Suprapubic skin (tissue), 4 donors: ENCODE measurements at regions not wholly inside any gene's neighbourhood (a gene's known extent, or its start where the extent isn't known, plus 50 kb on each side); places are given as distances from the start of the nearest gene placed in this dataset.

Source experiments
- CTCF ChIP-seq, 2 donors: fragments of 200-600 bp in 1 of 2; fragments of 450-650 bp in 1 of 2; sonication (generic) in 1 of 2; IDR thresholded peaks; one replicate each; pipeline ENCODE4 v1.5.1; 2016 to 2019; ENCODE audit warnings: antibody characterized with exemption in 2 of 2, mild to moderate bottlenecking in 1 of 2, moderate library complexity in 1 of 2
- POLR2A ChIP-seq, 2 donors: fragments of 450-650 bp; IDR thresholded peaks; one replicate each; pipeline ENCODE4 v1.6.1; 2017; ENCODE audit warnings: antibody characterized with exemption in 2 of 2, mild to moderate bottlenecking in 2 of 2, moderate library complexity in 2 of 2
- POLR2AphosphoS5 ChIP-seq, 3 donors: sonication (generic); formaldehyde crosslinking; IDR thresholded peaks; one replicate each; pipeline ENCODE4 v1.6.1; 2017; ENCODE audit warnings: antibody characterized with exemption in 3 of 3

GRCh38 chr3:152197937-152198336, 70.8 kb upstream of the MBNL1 start:
- TF ChIP-seq CTCF (IDR thresholded peaks at IDR 0.05) = no peak
- TF ChIP-seq POLR2AphosphoS5 (IDR thresholded peaks at IDR 0.05) = no peak
- TF ChIP-seq POLR2A (IDR thresholded peaks at IDR 0.05) = no peak
